ENCODE measurements at regions not wholly inside any gene's neighbourhood (a gene's known extent, or its start where the extent isn't known, plus 50 kb on each side); places are given as distances from the start of the nearest gene placed in this dataset.

GRCh38 chr13:89568746-89569145, 1778.7 kb upstream of the MIR17HG start:
- no peak for DNase-seq (ENCODE audit: low read depth in 2 of 2)

GRCh38 chr13:89571676-89572075, 1775.8 kb upstream of the MIR17HG start:
- no peak for DNase-seq (ENCODE audit: low read depth in 2 of 2)

GRCh38 chr13:89574077-89574476, 1773.4 kb upstream of the MIR17HG start:
- DNase-seq (ENCODE audit: low read depth in 2 of 2) = no peak

GRCh38 chr13:89577301-89577700, 1770.2 kb upstream of the MIR17HG start:
- no peak for DNase-seq (ENCODE audit: low read depth in 2 of 2)

- no peak for DNase-seq (ENCODE audit: low read depth in 2 of 2)
These were observed 1763.3 kb upstream of the MIR17HG start for GRCh38 chr13:89584058-89584620.

DNA sequence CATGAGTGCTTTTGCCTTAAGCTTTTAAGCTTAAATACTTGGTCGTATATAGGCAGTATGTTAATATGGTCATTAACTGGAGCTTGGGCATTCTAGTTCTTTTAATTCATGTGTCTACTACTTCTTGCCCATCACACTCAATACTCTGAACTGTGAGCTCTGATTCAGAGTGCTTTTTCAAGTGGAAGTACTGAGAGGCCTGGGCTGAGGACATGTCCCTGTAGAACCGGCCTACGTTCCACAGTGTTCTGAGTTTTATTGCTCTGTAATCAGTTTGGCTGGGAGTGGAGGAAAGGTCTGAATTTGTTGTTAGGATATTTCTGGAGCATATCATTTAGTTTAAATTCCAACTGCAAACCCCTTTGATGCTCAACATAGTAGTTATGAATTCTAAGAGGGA, 1744.8 kb upstream of the MIR17HG start:
- no peak for DNase-seq (ENCODE audit: low read depth in 2 of 2)

DNA sequence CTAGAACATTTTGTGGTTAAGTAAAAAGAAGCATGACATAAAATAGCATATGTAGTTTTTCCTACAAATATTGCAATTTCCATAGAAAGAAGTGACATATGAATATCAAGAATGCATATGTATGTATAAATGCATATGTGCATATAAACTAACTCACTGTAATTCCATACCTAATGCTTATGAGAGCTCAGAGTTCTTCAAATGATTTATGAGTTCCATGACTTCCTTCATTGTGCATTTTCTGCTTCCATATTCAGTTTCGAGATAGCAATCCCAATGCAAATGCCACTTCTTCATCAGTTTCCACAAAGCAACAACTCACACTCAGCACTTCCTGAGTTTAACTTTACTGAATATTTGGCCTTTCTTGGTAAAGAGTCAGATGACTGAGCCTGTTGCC, 1744.3 kb upstream of the MIR17HG start:
- DNase-seq (ENCODE audit: low read depth in 2 of 2) = no peak

GRCh38 chr13:89609318-89609717, 1738.2 kb upstream of the MIR17HG start:
- no peak for DNase-seq (ENCODE audit: low read depth in 2 of 2)

GRCh38 chr13:89610331-89610730, 1737.2 kb upstream of the MIR17HG start:
- no peak for DNase-seq (ENCODE audit: low read depth in 2 of 2)

DNA sequence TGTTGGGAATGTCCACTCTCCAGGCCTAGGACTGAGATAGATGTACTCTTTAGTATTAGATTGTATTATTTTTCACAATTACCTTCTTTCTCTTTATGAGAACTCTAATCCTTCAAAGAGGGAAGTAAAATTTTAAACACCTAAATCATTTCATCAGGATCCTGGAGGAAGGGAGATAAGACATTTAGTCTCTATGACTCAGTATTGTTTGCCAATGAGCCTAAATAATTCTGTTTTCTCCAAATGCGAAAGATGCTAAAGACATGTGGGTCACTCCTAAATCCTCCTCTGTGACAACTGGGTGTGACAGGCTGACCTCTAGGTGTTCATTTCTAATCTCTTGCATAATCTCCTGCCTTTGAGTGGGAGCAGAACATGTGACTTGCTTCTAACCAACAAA, 1736.6 kb upstream of the MIR17HG start:
- no peak for DNase-seq (ENCODE audit: low read depth in 2 of 2)

GRCh38 chr13:89627996-89628395, 1719.5 kb upstream of the MIR17HG start:
- no peak for DNase-seq (ENCODE audit: low read depth in 2 of 2)

DNA sequence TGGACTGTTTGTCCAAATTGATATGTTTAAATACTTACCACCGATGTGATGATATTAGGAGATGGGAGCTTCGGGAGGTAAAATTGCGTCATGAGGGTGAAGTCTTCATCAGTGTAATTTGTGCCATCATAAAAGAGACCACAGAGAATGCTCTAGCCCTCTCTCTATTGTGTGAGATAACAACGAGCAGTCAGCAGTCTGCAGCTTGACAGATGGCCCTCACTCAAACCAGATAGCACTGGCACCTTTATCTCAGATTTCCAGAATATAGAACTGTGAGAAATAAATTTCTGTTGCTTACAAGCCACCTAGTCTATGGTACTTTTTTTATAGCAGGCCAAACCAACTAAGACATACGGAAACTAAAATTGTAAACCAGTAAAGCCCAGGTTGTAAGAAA, 1718.9 kb upstream of the MIR17HG start:
- DNase-seq (ENCODE audit: low read depth in 2 of 2) = no peak

DNA sequence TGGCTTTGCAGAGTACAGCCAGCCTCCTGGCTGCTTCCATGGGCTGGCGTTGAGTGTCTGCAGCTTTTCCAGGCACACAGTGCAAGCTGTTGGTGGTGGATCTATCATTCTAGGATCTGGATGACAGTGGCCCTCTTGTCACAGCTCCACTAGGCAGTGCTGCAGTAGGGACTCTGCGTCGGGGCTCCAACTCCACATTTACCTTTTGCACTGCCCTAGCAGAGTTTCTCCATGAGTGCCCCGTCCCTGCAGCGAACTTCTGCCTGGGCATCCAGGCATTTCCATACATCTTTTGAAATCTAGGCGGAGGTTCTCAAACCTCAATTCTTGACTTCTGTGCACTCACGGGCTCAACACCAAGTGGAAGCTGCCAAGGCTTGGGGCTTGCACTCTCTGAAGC, 1697.3 kb upstream of the MIR17HG start:
- no peak for DNase-seq (ENCODE audit: low read depth in 2 of 2)

DNA sequence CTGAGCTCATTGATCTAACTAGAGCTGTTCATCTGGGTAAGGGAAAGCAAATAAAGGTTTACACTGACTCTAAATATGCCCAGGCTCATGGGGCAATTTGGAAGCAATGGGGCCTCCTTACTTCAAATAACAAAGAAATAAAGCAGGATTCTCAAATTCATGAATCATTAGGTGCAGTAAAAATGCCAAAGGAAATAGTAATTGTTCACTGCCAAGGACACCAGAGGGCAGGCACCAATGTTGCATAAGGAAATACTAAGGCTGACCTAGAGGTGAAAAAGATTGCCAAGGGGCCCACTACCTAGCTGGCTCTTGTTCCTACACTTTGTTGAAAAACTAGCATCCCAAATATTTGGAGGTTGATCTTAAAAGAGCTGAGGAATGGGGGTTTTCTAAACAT, 1686.7 kb upstream of the MIR17HG start:
- no peak for DNase-seq (ENCODE audit: low read depth in 2 of 2)

- DNase-seq (ENCODE audit: low read depth in 2 of 2) = no peak
These were observed 1673.6 kb upstream of the MIR17HG start for GRCh38 chr13:89673789-89674311.

- DNase-seq (ENCODE audit: low read depth in 2 of 2) = no peak
These were observed 1668.9 kb upstream of the MIR17HG start for GRCh38 chr13:89678466-89679121.

- DNase-seq (ENCODE audit: low read depth in 2 of 2) = no peak
These were observed 1662.6 kb upstream of the MIR17HG start for GRCh38 chr13:89684896-89685295.

DNA sequence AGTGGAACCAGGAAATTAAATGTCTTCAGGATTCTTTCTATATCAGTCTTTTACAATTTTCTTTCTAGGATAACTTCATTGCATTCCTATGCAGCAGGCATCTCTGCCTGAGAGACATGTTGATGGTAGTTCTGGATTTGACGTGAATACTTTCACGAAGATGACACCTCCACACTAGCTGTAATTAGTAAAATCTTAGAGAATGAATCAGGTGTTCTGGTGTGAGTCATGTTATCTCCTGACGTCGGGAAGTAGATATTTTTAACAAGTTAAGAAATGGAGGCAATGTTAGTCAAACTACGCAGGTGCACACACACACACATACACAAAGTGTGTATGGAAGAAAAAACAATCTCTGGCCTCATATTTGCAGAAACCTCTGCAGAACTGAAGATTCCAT, 1661.3 kb upstream of the MIR17HG start:
- DNase-seq (ENCODE audit: low read depth in 2 of 2) = no peak

GRCh38 chr13:89687066-89687465, 1660.4 kb upstream of the MIR17HG start:
- no peak for DNase-seq (ENCODE audit: low read depth in 2 of 2)

DNA sequence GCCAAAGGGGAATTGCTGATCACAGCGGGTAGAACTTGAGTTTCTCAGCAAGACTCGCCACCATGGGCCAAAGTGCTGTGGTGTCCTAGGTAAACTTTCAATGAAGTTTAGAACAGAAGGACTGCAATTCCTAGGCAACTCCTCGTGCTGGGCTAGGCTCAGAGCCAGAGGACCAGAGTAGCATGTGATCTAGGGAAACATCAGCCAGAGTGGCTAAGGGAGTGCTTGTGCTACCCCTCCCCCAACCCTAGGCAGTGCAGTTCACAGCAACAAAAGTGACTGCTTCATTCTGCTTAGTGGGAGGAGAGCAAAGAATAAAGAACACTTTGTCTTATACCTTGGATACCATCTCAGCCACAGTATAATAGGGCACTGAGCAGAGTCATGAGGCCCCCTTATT, 1658.6 kb upstream of the MIR17HG start:
- DNase-seq (ENCODE audit: low read depth in 2 of 2) = no peak

DNA sequence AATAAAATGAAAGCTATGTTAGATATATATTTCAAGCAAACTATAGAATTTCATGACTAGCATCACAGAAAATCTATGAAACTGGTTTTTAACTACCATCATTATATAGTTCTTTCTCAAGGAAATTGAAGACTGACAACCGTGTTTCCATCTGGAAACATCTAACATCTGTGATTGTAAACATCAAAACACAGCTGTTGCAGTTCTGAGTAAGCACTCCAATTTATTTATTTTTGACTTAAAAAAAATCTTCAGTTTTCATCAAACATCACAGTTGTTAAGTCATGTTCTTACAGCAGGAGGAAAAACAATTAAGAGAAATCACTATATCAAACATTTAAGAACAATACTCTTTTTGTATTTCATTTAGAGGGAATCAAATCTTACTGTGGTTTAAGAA, 1653.0 kb upstream of the MIR17HG start:
- no peak for DNase-seq (ENCODE audit: low read depth in 2 of 2)

DNA sequence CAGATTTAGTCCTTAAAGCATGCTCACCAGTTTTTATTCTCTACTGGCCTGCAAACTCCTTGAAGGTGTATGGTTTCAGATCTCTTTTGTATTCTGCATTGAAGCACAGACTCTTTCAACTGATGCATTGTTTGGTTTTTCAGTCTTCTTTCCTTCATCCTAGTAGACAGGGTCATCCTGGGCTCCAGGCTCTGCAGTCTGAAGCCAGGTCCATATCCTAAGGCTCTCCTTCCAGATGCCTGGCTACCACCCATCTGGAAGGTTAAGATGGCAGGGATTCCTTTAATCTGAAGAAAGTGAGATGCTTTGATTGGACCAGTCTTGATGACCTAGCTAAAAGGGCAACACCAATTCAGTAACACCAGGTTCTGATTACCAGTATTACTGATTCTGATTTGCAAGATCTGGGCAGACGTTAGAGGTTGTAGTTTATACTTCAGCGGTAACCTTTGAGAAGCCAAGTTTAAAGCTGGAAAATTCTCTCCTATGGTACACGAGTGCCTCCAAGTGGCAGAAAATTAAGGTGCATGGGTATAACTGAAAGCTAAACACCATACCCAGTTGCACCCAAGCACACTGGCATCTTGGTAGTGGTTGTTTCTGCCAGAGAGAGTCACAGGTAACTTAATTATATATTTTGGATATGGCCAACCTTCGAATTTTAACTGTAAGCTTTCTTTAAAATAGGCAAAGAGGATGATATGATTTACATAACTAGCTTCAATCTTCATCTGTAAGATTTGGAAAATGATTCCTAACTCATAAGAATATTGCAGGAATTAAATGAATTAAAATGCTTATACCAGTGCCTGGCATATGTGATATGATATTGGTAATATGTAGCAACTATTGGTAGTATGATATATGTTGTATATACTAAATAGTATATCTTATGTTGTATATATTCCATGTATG, 1651.9 kb upstream of the MIR17HG start:
- no peak for DNase-seq (ENCODE audit: low read depth in 2 of 2)

GRCh38 chr13:89701913-89702312, 1645.6 kb upstream of the MIR17HG start:
- no peak for DNase-seq (ENCODE audit: low read depth in 2 of 2)
